RWPE2 (cell line): ENCODE measurements at regions not wholly inside any gene's neighbourhood (a gene's known extent, or its start where the extent isn't known, plus 50 kb on each side); places are given as distances from the start of the nearest gene placed in this dataset.

Source experiments
- ATAC-seq: fragments of 200-7000 bp; cut with Tn5 transposase; 3 replicates; pipeline ENCODE4 v1.9.1; 2021; ENCODE audit warnings: low read depth
- DNase-seq: peaks from one replicate; pipeline ENCODE4 v3.0.0-alpha.2; 2020; ENCODE audit warnings: low spot score
- H3K27ac ChIP-seq: fragments of 450-650 bp; 2 replicates; pipeline ENCODE4 v1.5.1; 2017; ENCODE audit warnings: mild to moderate bottlenecking; ENCODE audit not compliant: poor library complexity, severe bottlenecking
- H3K27me3 ChIP-seq: fragments of 250-450 bp; sonication (Bioruptor Pico); 2 replicates; pipeline ENCODE4 v1.5.1; 2021; ENCODE audit warnings: mild to moderate bottlenecking, moderate library complexity; ENCODE audit not compliant: insufficient read depth, poor library complexity, severe bottlenecking
- H3K36me3 ChIP-seq: fragments of 250-450 bp; sonication (Bioruptor Pico); 2 replicates; pipeline ENCODE4 v1.5.1; 2020; ENCODE audit warnings: low read depth, mild to moderate bottlenecking, moderate library complexity
- H3K4me1 ChIP-seq: fragments of 250-450 bp; sonication (Bioruptor Pico); 2 replicates; pipeline ENCODE4 v1.5.1; 2021; ENCODE audit warnings: mild to moderate bottlenecking, moderate library complexity; ENCODE audit not compliant: insufficient read depth, poor library complexity, severe bottlenecking
- H3K4me3 ChIP-seq: fragments of 250-450 bp; sonication (Bioruptor Pico); 2 replicates; pipeline ENCODE4 v1.5.1; 2021; ENCODE audit warnings: mild to moderate bottlenecking, moderate library complexity; ENCODE audit not compliant: severe bottlenecking
- H3K9me3 ChIP-seq: fragments of 250-450 bp; sonication (Bioruptor Pico); 2 replicates; pipeline ENCODE4 v1.5.1; 2021; ENCODE audit warnings: mild to moderate bottlenecking, moderate library complexity; ENCODE audit not compliant: severe bottlenecking
- CTCF ChIP-seq: fragments of 450-650 bp; IDR thresholded peaks from one replicate; pipeline ENCODE4 v1.5.1; 2017; ENCODE audit warnings: mild to moderate bottlenecking, moderate library complexity; ENCODE audit not compliant: poor library complexity, severe bottlenecking

GRCh38 chr4:60923075-60923474 is 277.1 kb upstream of the ADGRL3 start:
- TF ChIP-seq CTCF = no peak
- DNase-seq (no peak), ATAC-seq (no peak)
- Histone ChIP-seq H3K36me3 (no peaks in the 10 kb centered on the region), H3K4me3 (no peak overlapping the region), H3K9me3 (no peaks in the 10 kb centered on the region), H3K27me3 (no peaks in the 10 kb centered on the region), H3K4me1 (no peaks in the 10 kb centered on the region), H3K27ac (no peak overlapping the region)

GRCh38 chr4:60926624-60927023 is 273.5 kb upstream of the ADGRL3 start:
- no peaks in the 10 kb centered on the region for H3K4me1 ChIP-seq
- no peak overlapping the region for H3K27ac ChIP-seq
- no peaks in the 10 kb centered on the region for H3K27me3 ChIP-seq
- H3K9me3 ChIP-seq = no peaks in the 10 kb centered on the region
- H3K4me3 ChIP-seq = no peak overlapping the region
- no peak for TF ChIP-seq CTCF
- ATAC-seq = no peak
- H3K36me3 ChIP-seq = no peaks in the 10 kb centered on the region
- no peak for DNase-seq

GRCh38 chr4:60930866-60931265 is 269.3 kb upstream of the ADGRL3 start:
- no peak for TF ChIP-seq CTCF
- no peaks in the 10 kb centered on the region for H3K36me3 ChIP-seq
- no peak overlapping the region for H3K27ac ChIP-seq
- no peak overlapping the region for H3K4me3 ChIP-seq
- DNase-seq (no peak), ATAC-seq (no peak)
- no peaks in the 10 kb centered on the region for H3K27me3 ChIP-seq
- no peaks in the 10 kb centered on the region for H3K4me1 ChIP-seq
- H3K9me3 ChIP-seq = no peaks in the 10 kb centered on the region

- Histone ChIP-seq H3K36me3 (no peaks in the 10 kb centered on the region), H3K4me1 (no peaks in the 10 kb centered on the region), H3K27me3 (no peaks in the 10 kb centered on the region), H3K27ac (no peak overlapping the region), H3K4me3 (no peak overlapping the region), H3K9me3 (no peaks in the 10 kb centered on the region)
- no peak for DNase-seq
- ATAC-seq = no peak
- TF ChIP-seq CTCF = no peak
These were observed 265.4 kb upstream of the ADGRL3 start for GRCh38 chr4:60934566-60935295.

- Histone ChIP-seq H3K4me3 (no peak overlapping the region), H3K27ac (no peak overlapping the region), H3K27me3 (no peaks in the 10 kb centered on the region), H3K36me3 (no peaks in the 10 kb centered on the region), H3K9me3 (no peaks in the 10 kb centered on the region), H3K4me1 (no peaks in the 10 kb centered on the region)
- ATAC-seq = no peak
- no peak for TF ChIP-seq CTCF
- DNase-seq = no peak
These were observed 261.9 kb upstream of the ADGRL3 start for GRCh38 chr4:60938181-60938580.
